GM18498 (cell line): ENCODE measurements at regions not wholly inside any gene's neighbourhood (a gene's known extent, or its start where the extent isn't known, plus 50 kb on each side); places are given as distances from the start of the nearest gene placed in this dataset.

Source experiments
- ATAC-seq: cut with Tn5 transposase; IDR thresholded peaks from one replicate; pipeline ENCODE4 v1.9.1; 2021; ENCODE audit warnings: mild to moderate bottlenecking, moderate library complexity; ENCODE audit not compliant: unreplicated experiment

- ATAC-seq, result peak; percentile 69
Measured at GRCh38 chr6:43924222-43924702, 154.3 kb downstream of the VEGFA start.

DNA sequence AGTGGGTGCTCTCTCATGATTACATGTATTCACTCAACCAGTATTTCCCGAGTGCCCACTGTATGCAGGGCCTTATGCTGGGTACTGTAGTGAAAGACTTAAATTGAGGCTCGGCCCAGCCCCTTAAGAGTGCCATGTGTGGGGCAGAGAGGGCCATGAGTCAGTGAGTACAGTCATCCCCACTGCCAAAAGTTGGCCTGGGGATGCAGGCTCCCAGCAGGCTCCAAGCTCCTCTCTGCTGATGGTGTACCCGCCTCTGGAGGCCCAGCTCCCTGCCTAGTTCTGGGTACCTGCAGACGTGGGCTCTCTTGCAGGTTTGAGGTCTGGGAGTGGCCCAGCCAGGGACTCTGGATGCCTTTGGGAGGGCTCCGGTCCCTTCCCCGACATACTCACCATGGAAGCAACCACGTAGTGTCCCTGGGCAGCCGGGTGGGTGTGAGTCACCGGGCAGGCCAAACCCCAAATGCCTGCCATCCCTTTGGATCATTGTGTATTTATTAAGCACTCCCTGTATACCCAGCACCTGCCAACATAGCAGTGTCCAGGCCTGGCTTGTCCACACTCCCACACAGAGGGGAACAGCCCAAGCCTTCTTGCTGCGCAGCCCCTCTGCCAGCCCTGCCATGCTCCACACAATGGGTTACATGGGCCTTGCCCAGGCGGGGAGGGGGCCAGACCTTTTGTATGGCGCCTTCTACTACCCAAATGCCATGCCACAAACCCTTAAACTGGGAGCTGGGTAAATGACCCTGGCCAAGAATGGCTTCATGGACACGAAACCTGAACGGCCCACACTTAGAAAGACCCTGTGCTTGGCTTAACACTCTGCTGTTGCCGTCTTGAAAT lies 153.6 kb downstream of the VEGFA start:
- ATAC-seq, result no peak

GRCh38 chr6:43922426-43923375 lies 152.7 kb downstream of the VEGFA start:
- ATAC-seq, result no peak

DNA sequence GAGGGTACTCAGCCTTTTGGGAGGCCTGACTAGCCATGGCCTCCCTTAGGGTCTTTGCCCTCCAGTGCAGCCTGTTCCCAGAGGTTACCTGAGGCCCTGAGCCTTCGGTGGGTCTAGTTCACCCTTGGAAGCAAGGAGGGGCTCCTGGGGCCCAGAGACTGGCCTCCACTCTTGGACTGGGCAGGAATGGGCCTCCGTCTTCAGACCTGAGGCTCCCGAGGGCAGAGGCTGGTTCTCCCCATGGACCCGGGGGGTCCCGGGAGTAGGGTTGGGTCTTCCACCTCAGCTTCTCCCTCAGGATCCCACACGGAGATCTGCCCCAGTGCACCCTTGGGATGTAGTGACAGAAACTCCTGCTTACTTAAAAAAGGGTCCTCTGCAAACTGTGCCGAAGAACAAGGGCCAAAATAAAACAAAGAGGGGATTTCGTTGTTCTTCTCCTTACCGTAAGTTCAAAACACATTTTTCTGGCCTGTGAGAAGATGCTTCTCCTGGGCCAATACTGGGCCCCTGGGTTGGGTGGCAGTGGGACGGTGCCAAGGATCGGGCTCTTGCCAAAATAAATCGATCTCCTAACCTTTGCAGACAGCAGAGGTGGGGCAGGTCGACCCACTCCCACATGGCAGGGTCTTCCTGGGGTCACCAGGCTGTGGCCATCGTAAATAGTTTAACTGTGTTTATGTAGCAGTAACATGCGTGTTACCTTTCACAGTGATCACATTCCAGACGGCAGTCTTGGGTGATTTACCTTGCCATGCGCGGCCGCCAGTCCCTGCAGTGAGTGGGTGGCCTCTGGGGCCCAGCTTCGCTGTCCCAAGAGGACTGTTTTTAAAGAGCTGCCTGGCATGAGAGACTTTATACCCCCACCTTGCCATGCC lies 151.8 kb downstream of the VEGFA start:
- no peak for ATAC-seq

- no peak for ATAC-seq
Measured at GRCh38 chr6:43921039-43921438, 151.0 kb downstream of the VEGFA start.

GRCh38 chr6:43919774-43920173 lies 149.8 kb downstream of the VEGFA start:
- no peak for ATAC-seq

- ATAC-seq, result no peak
Measured at GRCh38 chr6:43917878-43918382, 147.9 kb downstream of the VEGFA start.

DNA sequence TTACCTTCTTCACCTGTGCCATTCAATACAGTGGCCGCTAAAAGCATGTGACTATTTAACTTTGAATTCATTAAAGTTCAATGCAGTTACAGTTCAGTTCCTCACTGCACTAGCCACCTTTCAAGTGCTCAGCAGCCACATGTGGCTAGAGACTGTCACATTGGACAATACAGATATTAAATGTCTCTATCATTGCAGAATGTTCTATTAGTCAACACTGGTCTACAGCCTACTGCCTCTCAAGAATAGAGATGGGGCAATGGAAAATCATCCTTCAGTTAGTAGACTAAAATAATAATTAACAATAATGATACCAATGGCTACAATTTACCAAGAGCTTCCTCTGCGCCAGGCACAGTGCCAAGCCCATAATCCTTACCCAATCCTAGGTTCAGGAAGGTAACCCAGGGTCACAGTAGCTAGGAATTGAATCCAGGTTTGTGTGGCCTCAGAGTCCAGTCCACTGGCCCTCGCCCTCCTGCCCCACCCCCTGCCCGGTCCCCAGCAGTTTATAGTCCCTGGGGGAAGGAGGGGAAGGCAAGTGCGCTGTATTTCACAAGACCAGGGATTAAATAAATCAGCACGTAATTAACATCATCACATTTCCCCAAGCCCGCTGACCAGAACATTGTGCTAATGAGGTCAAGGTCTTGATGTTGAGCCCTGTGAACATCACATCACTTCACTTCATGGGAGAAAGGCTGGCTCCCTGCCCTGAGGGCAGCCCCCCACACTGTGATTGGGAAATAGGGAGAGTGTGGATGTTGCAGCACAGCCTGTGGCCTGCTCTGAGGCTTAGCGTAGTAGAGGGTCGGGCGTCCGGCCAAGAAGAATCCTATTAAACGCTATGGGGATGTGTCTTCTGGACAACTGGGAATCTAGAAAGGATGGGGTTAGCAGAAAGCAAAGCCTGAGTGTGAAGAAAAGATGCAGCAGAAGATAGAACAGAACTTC lies 147.2 kb downstream of the VEGFA start:
- no peak for ATAC-seq

DNA sequence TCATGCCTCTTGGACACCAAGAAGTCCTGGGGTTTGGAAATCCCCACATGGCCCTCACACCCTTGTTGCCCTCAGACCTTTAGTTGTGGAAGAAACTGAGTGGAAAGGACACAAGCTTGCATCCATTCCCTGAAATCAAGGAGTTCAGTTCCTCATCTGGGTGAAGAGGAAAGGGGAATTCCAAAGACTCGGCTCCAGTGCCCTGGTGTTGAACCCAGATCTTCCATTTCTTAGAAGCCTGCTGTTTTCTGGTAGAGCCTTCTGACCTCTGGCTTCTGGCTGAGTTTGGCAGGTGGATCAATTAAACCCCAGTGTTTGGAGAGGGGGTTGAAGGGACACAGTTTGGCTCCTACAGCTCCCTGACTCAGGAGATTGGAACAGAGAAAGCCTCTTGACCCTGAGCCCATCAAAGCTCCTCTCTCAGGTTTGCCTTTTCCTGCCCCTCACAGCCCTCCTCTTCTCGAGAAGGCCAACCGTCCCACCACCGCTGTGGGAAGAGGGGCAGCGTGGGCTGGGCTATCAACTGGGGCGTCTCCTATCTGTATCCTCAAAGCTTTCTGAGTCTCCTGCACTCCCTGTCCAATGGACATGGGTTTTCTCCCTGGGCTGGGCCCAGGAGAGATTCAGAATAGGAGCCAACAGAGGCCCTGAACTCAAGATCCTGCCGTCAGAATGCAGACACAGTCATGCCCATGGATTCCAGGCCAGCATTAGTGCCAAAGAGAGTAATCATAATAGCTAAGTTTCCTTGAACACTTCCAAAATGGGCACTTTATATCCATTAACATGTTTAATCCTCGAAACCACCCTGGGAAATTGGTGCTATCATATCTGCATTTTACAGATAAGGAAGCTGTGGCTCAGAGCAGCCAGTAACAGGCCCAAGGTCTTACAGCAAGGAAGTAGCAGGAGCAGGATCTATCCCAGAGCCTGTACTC lies 146.2 kb downstream of the VEGFA start:
- ATAC-seq, result no peak

DNA sequence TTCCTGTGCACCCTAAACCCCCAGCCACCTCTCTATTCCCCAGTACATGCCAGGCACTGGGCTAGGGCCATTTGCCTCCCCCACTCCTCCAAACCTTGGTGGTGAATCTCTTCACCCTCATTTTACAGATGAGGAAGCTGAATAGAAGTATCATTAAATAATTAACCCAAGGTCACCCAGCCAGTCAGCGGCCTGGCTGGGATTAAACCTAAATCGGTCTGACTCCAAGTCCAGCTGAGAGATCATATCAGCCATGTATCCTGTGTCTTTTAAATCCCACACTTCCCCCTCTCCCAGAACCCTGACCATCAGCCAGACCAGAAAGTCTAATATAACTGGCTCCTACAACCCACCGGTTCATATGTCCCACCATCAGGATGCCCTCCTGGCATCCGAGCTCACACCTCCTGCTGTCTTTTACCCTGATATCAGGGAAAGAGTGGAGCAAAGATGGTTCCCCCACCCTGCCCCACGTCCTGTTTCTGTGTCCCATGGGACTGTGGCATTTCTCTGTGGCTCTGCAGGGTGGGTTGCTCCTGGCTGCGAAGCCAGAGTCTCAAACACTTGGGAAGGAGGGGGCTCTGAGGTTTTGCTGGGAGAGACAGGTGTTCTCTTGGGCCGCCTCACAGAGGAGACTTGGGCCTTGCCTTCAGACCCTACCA lies 145.3 kb downstream of the VEGFA start:
- no peak for ATAC-seq

- no peak for ATAC-seq
Measured at GRCh38 chr6:43914272-43915147, 144.5 kb downstream of the VEGFA start.

DNA sequence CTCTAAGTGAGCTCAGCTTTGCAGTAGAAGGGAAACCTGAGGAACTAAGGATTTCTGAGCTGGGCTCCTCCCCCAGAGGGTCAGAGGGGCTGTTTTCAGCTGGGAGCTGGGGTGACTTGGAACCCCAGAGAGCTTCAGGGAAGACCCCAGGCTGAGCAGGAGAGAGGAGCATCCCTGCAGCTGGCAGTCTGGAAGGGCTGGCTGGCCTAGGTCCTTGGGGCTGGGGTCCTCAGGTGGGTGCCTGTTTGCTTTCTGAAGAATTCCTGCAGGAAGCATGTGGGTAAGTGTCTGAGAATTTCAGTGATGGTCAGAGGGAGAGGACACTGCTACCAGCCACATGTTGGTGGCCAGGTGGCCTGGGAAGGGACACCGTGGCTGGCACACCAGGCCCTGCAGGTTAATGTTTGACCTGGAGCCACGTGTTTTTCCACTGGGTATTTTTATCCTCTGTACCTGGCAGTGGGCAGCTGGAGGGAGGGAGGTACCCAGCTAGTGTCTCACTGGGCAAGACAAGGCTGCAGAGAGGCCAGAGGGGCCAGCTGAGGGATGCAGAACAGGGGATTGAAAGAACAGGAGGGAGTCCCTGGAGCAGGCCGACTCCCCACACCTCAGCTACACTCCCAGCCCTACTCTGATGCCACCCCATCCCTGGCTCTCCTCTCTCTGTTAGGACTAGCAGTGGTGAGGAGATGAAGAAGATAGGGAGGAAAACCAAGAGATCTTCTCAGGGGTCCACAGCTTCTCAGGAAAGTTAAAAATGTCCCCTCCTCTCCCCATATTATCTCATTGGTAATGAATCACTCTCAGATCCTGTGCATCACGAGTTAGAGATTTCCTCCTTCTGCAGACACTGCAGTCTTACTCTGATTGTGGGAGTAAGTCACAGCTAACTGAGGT lies 143.6 kb downstream of the VEGFA start:
- ATAC-seq, result no peak

GRCh38 chr6:43912598-43913371 lies 142.8 kb downstream of the VEGFA start:
- no peak for ATAC-seq

GRCh38 chr6:43912116-43912577 lies 142.1 kb downstream of the VEGFA start:
- no peak for ATAC-seq
